Daoy (cell line): ENCODE measurements at regions not wholly inside any gene's neighbourhood (a gene's known extent, or its start where the extent isn't known, plus 50 kb on each side); places are given as distances from the start of the nearest gene placed in this dataset.

Source experiments
- DNase-seq: peaks from one replicate; pipeline ENCODE4 v3.0.0-alpha.2; 2015; ENCODE audit warnings: low read depth

- no peak for DNase-seq
Observed at GRCh38 chr1:47574451-47575165, 136.8 kb downstream of the FOXD2 start.

- DNase-seq, result peak; percentile 79
Observed at GRCh38 chr1:47575855-47576757, 138.3 kb downstream of the FOXD2 start.

GRCh38 chr1:47576758-47577115 is 138.9 kb downstream of the FOXD2 start:
- no peak for DNase-seq

- DNase-seq, result no peak
Observed at GRCh38 chr1:47577303-47578025, 139.6 kb downstream of the FOXD2 start.

GRCh38 chr1:47578026-47578720 is 140.3 kb downstream of the FOXD2 start:
- no peak for DNase-seq

- no peak for DNase-seq
Observed at GRCh38 chr1:47578721-47579419, 141.0 kb downstream of the FOXD2 start.

GRCh38 chr1:47579809-47580208 is 142.0 kb downstream of the FOXD2 start:
- no peak for DNase-seq

- no peak for DNase-seq
Observed at GRCh38 chr1:47580451-47580995, 142.7 kb downstream of the FOXD2 start.

- peak; percentile 58 for DNase-seq
Observed at GRCh38 chr1:47582891-47583608, 145.2 kb downstream of the FOXD2 start.

GRCh38 chr1:47584249-47584648 is 146.4 kb downstream of the FOXD2 start:
- DNase-seq, result no peak

GRCh38 chr1:47585141-47585902 is 147.5 kb downstream of the FOXD2 start:
- DNase-seq, result no peak

GRCh38 chr1:47587891-47588582 is 150.2 kb downstream of the FOXD2 start:
- DNase-seq, result peak; percentile 34

- no peak for DNase-seq
Observed at GRCh38 chr1:47590523-47591225, 152.8 kb downstream of the FOXD2 start.

GRCh38 chr1:47591801-47592200 is 154.0 kb downstream of the FOXD2 start:
- no peak for DNase-seq

GRCh38 chr1:47592296-47593012 is 154.6 kb downstream of the FOXD2 start:
- no peak for DNase-seq

- DNase-seq, result no peak
Observed at GRCh38 chr1:47593013-47593568, 155.2 kb downstream of the FOXD2 start.

- DNase-seq, result no peak
Observed at GRCh38 chr1:47593598-47594285, 155.9 kb downstream of the FOXD2 start.
